ENCODE measurements at regions not wholly inside any gene's neighbourhood (a gene's known extent, or its start where the extent isn't known, plus 50 kb on each side); places are given as distances from the start of the nearest gene placed in this dataset.

GRCh38 chr5:3736926-3737325 is 141.3 kb downstream of the IRX1 start:
- DNase-seq = no peak

DNA sequence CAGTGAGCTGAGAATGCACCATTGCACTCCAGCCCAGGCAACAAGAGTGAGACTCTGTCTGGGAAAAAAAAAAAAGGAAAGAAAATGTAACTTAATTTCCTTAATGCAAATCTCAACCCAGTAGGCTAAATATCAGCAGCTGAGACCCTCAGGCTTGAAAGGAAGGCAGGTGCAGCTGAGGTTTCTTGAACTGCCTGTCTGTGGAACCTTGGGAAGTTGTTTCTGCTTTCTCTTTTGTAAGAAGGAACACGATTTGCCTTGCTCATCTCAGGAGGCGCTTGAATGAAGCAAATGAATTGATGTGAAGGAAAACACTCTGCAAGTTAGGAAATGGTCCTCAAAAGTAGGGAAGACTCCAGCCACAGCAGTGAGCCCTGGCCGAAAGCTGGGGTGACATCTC is 143.3 kb downstream of the IRX1 start:
- DNase-seq = no peak

DNA sequence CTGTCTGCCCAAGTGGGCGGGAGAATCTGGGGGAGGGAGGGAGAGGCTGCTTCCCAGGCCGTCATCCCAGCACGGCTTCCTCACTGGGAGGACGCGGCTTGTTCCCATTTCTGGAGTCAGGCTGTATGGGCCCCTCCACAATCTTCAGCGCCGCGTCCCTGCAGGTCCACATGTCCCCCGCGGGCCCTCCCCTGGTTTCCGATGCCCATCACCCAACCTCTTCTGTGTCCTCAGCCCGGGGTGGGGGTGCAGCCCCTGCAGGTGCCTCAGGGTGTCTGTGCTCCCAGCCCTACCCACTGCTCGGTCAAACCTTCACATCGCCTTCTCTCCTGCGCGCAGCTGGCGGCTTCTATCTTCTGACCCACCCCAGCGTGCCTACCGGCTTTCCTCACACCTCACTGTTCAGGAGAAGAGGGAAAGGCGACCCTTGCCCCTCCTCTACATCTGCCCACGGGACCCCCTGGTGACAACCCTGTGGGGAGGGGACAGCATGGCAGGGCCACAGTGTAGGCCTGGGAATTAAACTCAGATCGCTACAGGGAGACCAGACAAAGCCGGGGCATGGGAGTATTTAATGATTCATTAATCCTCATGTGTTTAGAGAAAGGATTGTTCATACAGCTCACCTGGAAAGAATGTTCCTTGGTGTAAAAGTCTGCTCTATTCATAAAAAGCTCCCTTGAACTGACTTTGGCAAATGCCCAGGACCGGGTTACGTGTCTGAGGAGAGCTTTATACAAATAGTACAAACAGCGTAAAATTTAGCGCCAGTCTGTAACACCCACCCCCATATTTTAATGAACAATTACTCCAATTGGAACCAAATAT is 145.1 kb downstream of the IRX1 start:
- no peak for DNase-seq

DNA sequence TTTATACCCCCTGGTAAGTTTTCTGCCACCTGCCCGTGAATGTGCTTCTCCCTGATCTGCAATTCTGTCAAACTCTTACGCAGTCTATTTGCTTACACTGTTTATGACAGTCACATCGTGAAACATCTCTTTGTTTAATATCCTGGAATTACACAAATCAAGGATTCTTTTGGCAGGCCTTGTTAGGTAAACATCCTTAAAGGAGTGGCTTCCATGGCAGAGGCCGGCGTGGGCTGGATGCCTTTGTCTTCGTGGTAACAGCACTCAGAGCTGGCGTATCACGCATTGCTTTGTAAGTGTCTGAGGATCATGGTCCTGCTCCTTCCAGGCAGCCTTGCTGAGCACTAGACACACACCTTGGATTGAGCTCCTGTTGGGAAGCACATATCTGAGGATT is 145.7 kb downstream of the IRX1 start:
- DNase-seq = no peak

GRCh38 chr5:3742750-3743149 is 147.1 kb downstream of the IRX1 start:
- DNase-seq = no peak

GRCh38 chr5:3751846-3752245 is 156.2 kb downstream of the IRX1 start:
- DNase-seq = no peak

DNA sequence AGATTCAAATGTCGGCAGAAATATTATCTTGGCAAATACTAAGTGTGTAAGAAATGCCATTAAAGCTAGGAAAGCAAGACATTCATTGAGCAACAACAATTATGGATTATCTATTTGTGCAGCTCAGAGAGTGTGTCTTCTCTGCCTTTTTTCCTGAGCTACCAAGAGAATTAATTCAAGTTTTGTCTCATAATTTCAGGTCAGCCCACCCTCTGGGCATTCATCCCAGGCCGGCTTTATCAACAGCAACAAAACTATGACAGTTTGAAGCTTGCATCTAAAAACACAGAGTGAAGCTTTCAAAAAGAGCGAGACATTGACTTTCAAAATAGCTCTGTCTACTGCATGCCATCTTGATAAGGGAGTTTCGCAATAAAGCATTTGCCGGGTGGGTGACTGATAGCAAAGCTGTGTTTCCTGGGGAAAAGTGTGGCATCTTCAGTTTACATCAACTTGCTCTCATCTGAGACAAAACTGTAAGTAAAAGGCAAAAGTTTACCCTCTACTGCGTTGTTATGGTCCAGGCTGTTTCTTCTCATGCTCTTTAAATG is 182.4 kb downstream of the IRX1 start:
- no peak for DNase-seq

- no peak for DNase-seq
These were observed 183.3 kb downstream of the IRX1 start for GRCh38 chr5:3778945-3779344.

DNA sequence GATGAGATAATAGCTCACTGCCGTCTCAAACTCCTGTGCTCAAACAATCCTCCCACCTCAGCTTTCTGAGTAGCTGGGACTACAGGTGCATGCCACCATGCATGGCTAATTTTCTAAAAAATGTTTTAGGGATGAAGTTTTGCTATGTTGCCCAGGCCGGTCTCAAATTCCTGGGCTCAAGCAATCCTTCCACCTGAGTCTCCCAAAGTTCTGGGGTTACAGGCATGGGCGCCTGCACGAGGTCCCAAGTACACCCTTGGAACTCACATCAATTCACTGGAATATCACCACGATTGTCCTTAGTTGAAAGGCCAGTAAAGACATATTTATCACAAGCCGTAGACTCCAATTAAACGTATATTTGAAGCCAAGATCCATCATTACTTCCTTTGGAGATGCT is 184.6 kb downstream of the IRX1 start:
- no peak for DNase-seq

DNA sequence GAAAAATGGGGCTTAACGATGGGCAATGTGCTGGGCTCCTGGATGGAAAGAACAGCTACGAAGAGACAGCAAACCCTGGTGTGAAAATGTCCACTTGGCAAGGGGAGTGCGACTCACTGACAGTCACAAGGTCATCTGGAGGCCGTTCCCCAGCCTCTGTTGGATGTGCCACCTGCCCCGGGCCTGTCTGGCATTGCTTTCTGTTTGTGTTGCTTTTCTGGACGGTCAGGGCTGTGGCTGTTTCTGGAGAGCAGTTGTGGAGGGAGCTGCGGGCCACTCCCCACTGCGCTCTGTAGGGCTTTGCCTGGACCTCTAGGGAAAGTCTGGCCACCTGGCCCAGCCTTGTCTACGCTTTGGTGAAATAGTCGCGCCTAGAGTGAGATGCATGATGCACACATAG is 185.3 kb downstream of the IRX1 start:
- DNase-seq = no peak

DNA sequence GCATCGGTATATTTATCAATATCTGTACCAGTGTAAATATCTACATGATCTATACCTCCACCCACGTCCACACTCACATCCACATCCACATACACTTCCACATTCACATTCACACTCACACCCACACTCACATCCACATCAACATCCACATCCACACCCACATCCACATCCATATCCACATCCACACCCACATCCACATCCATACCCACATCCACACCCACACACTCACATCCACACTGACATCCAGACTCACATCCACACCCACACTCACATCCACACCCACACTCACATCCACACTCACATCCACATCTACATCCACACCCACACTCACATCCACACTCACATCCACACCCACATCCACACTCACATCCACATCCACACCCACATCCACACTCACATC is 189.2 kb downstream of the IRX1 start:
- no peak for DNase-seq

GRCh38 chr5:3786165-3786564 is 190.5 kb downstream of the IRX1 start:
- no peak for DNase-seq

DNA sequence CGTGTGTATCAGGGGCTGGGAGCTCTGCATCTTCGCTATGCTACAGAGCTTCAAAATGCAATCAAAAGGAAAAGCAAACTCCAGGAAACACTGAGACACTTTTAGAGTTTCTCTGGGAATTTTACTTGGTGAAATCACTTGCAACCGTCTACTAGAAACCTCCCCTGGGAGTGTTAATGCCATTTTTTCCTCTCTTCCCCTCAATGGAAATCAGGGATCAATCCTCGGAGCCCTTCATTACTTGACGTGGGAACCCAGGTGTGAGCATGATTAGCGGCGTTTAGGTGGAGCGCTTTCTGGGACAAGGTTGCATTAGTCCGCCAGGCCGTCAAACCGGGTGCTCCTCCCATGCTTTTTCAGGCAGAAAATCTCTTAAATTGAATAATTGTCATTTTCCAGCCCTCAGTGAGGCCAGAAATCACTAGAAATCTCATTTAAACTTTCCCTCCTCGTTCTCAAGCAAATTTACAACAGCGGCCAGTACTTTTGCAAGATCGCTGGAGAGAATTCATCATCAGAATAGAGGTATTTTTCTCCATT is 191.3 kb downstream of the IRX1 start:
- no peak for DNase-seq

DNA sequence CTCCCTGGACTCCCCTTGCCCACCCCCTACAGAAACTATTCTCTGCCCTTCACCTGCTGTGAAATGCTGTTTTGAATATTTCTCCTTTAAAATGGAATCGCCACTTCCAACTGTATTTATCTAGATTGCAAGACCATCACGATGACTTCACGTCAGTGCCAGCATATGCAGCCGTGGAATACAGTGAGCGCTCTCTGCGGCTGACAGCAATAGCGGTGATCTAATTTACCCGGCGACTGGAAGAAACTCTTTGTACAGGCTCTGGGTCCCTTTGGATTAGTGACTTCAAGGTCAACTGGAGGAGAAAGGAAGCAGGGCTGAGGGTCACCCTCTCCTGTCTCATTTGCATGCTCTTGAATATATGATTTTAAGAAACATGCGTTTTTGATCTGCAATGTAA is 192.0 kb downstream of the IRX1 start:
- no peak for DNase-seq

GRCh38 chr5:3789519-3790193 is 194.0 kb downstream of the IRX1 start:
- no peak for DNase-seq

GRCh38 chr5:3793162-3793561 is 197.5 kb downstream of the IRX1 start:
- no peak for DNase-seq

DNA sequence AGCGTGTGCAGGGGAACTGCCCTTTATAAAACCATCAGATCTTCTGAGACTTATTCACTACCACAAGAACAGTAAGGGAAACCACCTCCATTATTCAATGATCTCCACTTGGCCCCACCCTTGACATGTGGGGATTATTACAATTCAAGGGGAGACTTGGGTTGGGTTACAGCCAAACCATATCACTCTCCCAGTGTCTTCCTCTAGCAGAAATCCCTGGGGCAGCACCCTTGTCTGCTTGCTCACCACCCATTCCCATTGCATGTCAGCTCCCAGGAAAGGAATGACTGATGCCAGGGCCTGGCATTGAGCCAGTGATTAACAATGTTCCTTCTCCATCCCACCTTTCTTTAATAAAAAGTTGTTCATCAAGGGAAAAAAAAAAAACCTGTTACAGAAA is 199.0 kb downstream of the IRX1 start:
- no peak for DNase-seq

DNA sequence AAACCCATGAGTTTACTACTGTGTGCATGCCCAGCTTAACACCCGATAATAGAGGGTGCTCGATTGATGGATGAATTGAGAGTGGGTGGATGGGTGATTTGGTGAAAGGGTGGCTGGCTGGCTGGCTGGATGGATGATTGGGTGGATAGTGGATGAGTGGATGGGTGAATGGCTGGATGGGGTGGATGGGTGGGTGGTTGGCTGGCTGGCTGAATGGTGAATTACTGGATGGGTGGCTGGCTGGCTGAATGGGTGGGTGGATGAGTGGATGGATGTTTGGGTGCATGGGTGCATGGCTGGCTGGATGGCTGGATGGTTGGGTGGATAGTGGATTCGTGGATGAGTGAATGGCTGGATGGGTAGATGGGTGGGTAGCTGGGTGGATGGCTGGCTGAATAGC is 201.1 kb downstream of the IRX1 start:
- DNase-seq = no peak

DNA sequence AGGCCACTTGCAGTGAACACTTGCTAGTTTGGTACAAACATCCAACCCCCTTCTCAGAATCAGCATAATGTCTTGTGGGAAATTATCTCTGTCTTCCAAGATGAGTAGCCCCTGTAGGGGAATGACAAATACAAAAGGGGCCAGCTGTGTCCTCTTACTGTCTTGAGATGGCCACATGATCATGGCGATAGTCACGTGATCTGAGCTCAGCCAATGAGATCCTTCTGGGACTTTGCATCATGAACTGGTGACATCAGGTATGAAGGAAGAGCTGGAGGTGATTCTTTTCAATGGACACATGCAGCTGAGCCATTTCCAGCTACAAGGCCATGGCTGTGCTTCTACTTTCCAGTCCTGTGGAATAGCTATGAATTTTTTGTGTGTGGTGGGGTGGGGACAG is 206.3 kb downstream of the IRX1 start:
- DNase-seq = no peak

- DNase-seq = no peak
These were observed 213.8 kb downstream of the IRX1 start for GRCh38 chr5:3809455-3809854.

DNA sequence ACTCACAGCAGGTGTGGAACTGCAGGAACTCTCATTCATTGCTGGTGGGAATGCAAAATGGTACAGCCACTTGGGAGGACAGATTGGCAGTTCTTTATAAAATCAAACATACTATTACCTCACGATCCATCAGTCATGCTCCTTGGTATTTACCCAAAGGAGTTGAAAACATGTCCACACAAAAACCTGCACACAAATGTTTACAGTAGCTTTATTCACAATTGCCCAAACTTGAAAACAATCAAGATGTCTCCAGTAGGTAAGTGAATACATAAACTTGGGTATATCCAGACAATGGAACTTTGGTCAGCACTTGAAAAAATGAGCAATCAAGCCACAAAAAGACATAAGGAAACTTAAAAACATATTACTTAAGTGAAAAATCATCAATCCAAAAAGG is 215.5 kb downstream of the IRX1 start:
- no peak for DNase-seq

DNA sequence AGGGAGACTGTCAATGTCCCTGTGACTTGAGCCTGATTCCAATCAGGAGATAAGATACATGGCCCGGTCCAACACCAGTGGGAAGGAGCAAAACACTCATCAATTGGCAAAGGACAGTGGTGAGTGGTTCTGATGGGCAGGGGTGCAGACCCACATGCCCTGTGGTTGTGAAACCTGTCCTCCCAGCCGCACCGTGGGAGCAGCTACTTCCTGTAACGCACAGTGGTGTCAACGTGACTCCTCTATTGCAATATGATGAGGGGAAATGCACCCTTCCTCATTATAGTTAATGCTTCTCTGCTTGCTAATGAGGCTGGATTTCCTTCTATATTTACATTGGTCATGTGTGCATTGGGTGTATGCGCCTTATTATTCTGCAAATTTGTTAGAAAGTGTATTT is 223.0 kb downstream of the IRX1 start:
- DNase-seq = no peak

DNA sequence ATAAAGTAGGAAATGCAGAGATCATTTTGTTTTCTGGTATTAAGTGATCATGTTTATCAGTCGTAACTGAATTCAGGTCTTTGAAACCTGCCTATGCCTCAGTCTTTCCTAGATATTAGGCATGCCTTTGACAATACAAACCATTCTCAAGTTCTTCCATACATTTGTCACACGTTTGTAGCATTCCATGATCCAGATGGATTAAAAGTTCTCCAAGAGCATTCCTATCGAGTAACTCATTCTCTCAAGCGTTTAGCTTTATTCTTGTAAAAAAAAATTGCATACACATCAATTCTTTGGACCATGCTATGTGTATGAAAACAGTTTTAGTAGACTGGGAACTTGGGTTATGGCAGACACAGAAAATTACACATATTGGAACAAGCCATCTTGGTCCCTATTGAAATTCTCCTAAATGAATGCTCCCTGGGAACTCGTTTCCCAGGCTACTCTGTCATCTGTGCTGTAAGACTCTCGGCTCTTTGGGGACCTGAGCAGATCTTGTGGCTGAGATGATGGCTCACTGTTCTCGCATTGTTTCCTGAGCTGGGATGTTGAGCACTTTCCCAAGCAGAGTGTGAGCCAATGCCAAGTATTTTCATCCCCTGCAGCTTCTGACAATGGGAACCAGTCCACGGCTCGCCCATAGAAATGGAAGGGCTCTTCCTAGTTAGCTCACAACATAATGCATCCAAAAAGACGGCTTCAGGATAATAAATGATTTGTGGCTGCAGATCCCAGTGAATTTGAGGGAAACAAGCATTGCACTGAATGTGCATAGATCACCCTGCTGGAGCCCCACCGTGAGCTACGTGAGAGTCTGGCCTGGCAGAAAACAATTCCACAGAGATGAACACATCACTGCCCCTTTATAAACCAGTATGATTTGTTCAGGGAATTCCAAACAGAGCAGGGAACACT is 230.2 kb downstream of the IRX1 start:
- DNase-seq = no peak
